Islet precursor cell (in vitro differentiated cells): ENCODE measurements at regions not wholly inside any gene's neighbourhood (a gene's known extent, or its start where the extent isn't known, plus 50 kb on each side); places are given as distances from the start of the nearest gene placed in this dataset.
A peak's percentile ranks its signal among the peaks of the same experiment; 100 is the strongest.
"Not testable (repeated sequence)": the region's sequence is repeated elsewhere in the genome, so short reads cannot be mapped to it uniquely, and the experiment has no call there.

Experiments
- DNase-seq: peaks from one replicate; pipeline ENCODE4 v3.0.0-alpha.2; 2018

- DNase-seq = no peak
These were observed 58.8 kb downstream of the PPP4R3C start for GRCh38 chrX:27404366-27404765.

- DNase-seq = no peak
These were observed 64.0 kb downstream of the PPP4R3C start for GRCh38 chrX:27399146-27399456.

- DNase-seq = no peak
These were observed 71.5 kb downstream of the PPP4R3C start for GRCh38 chrX:27391623-27392022.

- no peak for DNase-seq
These were observed 81.7 kb downstream of the PPP4R3C start for GRCh38 chrX:27381419-27381818.

- no peak for DNase-seq
These were observed 82.8 kb downstream of the PPP4R3C start for GRCh38 chrX:27380163-27380845.

- DNase-seq = no peak
These were observed 109.1 kb downstream of the PPP4R3C start for GRCh38 chrX:27354021-27354420.

GRCh38 chrX:27350476-27350875 lies 112.7 kb downstream of the PPP4R3C start:
- DNase-seq = no peak

- DNase-seq = peak; percentile 53
These were observed 126.6 kb downstream of the PPP4R3C start for GRCh38 chrX:27336466-27337091.

GRCh38 chrX:27321632-27322031 lies 141.5 kb downstream of the PPP4R3C start:
- DNase-seq = no peak

- DNase-seq = no peak
These were observed 153.7 kb downstream of the PPP4R3C start for GRCh38 chrX:27309406-27309805.

- no peak for DNase-seq
These were observed 155.6 kb downstream of the PPP4R3C start for GRCh38 chrX:27307546-27307945.

- DNase-seq = not testable (repeated sequence)
These were observed 170.6 kb downstream of the PPP4R3C start for GRCh38 chrX:27292552-27292951.

GRCh38 chrX:27276751-27277150 lies 186.4 kb downstream of the PPP4R3C start:
- no peak for DNase-seq

GRCh38 chrX:27254656-27255055 lies 208.5 kb downstream of the PPP4R3C start:
- no peak for DNase-seq

GRCh38 chrX:27251369-27251768 lies 211.8 kb downstream of the PPP4R3C start:
- DNase-seq = no peak

GRCh38 chrX:27242581-27242980 lies 220.6 kb downstream of the PPP4R3C start:
- DNase-seq = no peak

GRCh38 chrX:27241981-27242380 lies 221.2 kb downstream of the PPP4R3C start:
- no peak for DNase-seq

GRCh38 chrX:27240042-27240441 lies 223.1 kb downstream of the PPP4R3C start:
- DNase-seq = not testable (repeated sequence)

GRCh38 chrX:27236681-27237080 lies 226.5 kb downstream of the PPP4R3C start:
- DNase-seq = no peak

- DNase-seq = no peak
These were observed 233.4 kb downstream of the PPP4R3C start for GRCh38 chrX:27229721-27230120.

GRCh38 chrX:27222661-27223060 lies 240.5 kb downstream of the PPP4R3C start:
- DNase-seq = no peak

GRCh38 chrX:27186671-27187070 lies 276.5 kb downstream of the PPP4R3C start:
- no peak for DNase-seq

GRCh38 chrX:27163236-27163635 lies 299.9 kb downstream of the PPP4R3C start:
- DNase-seq = no peak

- no peak for DNase-seq
These were observed 300.6 kb downstream of the PPP4R3C start for GRCh38 chrX:27162496-27162895.

- not testable (repeated sequence) for DNase-seq
These were observed 306.2 kb downstream of the PPP4R3C start for GRCh38 chrX:27156921-27157320.
